Sigmoid colon (tissue), 6 donors: ENCODE measurements at regions not wholly inside any gene's neighbourhood (a gene's known extent, or its start where the extent isn't known, plus 50 kb on each side); places are given as distances from the start of the nearest gene placed in this dataset.
A peak's percentile ranks its signal among the peaks of the same experiment; 100 is the strongest.

Source experiments
- DNase-seq: peaks from one replicate; pipeline ENCODE4 v3.0.0-alpha.2; 2019
- H3K27ac ChIP-seq, 4 donors: fragments of 200-600 bp; sonication (generic); one replicate each; pipeline ENCODE4 v1.5.1; 2016 to 2019; ENCODE audit warnings: mild to moderate bottlenecking in 1 of 4
- H3K27me3 ChIP-seq, 3 donors: fragments of 200-600 bp; sonication (generic); one replicate each; pipeline ENCODE4 v1.5.1; 2019; ENCODE audit warnings: mild to moderate bottlenecking in 1 of 3
- H3K36me3 ChIP-seq, 4 donors: fragments of 200-600 bp; sonication (generic); one replicate each; pipeline ENCODE4 v1.5.1; 2016 to 2019
- H3K4me1 ChIP-seq, 4 donors: fragments of 200-600 bp; sonication (generic); one replicate each; pipeline ENCODE4 v1.5.1; 2017 to 2019
- H3K4me3 ChIP-seq, 4 donors: fragments of 200-600 bp; sonication (generic); one replicate each; pipeline ENCODE4 v1.5.1; 2017 to 2019; ENCODE audit warnings: mild to moderate bottlenecking in 2 of 4, moderate library complexity in 1 of 4
- H3K9me3 ChIP-seq, 4 donors: fragments of 200-600 bp in 3 of 4; sonication (generic) in 3 of 4; one replicate each; pipeline versions ENCODE4 v1.5.1 to v1.6.1; 2013 to 2019
- EP300 ChIP-seq, 4 donors: sonication (generic); formaldehyde crosslinking; IDR thresholded peaks; one replicate each; pipeline ENCODE4 v1.6.1; 2017; ENCODE audit warnings: antibody characterized with exemption in 4 of 4
- POLR2A ChIP-seq, 2 donors: fragments of 450-650 bp; IDR thresholded peaks; one replicate each; pipeline ENCODE4 v1.6.1; 2016; ENCODE audit warnings: antibody characterized with exemption in 2 of 2, mild to moderate bottlenecking in 2 of 2, moderate library complexity in 2 of 2
- POLR2AphosphoS5 ChIP-seq, 4 donors: sonication (generic); formaldehyde crosslinking; IDR thresholded peaks; one replicate each; pipeline ENCODE4 v1.6.1; 2017; ENCODE audit warnings: antibody characterized with exemption in 4 of 4
- WGBS, 2 donors: extraction: QIAGEN DNeasy Blood & Tissue Kit; methylation state at CpG; one replicate each; pipeline ENCODE4 v1.1.7; 2013; 5-methylcytosine and 5-hydroxymethylcytosine counted together
- intact Hi-C: fragments of 100-400 bp; cut with DNase I; formaldehyde crosslinking; loops from one replicate; pipeline ENCODE4 v1.15.1; 2023
- TF ChIP-seq, protein P1 (sequence below), 4 experiments: fragments of 450-650 bp in 3 of 4; fragments of 200-600 bp in 1 of 4; IDR thresholded peaks; one replicate each; pipeline ENCODE4 v1.5.1; 2016 to 2019; ENCODE audit warnings: antibody characterized with exemption in 4 of 4, mild to moderate bottlenecking in 3 of 4, moderate library complexity in 2 of 4
- donor health status: healthy with polysubstance abuse.
- donor health status: healthy.

DNA sequence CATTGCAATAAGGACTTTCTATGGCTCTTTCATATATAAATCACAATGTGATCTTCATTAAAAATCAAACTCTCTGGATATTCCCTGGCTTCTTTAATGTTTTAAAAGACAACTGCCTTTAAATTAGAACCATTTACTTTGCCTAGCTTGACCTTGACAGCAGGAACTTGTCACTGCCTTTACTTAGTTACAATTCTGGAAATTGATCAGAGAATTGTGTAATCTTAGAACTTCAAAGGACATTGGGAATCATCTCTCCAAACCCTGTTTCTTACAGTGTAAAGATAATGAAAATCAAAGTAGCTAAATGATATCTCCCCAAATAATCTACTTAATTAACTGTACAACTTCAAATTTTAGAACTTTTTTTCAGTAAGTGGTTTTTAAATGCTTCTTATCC is 517.6 kb upstream of the CCDC179 start:
- no peaks in the 10 kb centered on the region for H3K27me3 ChIP-seq
- DNase-seq: no peak
- intact Hi-C loops: no loop called here
- no peak for TF ChIP-seq POLR2AphosphoS5 (IDR thresholded peaks at IDR 0.05)
- TF ChIP-seq, protein P1, sequence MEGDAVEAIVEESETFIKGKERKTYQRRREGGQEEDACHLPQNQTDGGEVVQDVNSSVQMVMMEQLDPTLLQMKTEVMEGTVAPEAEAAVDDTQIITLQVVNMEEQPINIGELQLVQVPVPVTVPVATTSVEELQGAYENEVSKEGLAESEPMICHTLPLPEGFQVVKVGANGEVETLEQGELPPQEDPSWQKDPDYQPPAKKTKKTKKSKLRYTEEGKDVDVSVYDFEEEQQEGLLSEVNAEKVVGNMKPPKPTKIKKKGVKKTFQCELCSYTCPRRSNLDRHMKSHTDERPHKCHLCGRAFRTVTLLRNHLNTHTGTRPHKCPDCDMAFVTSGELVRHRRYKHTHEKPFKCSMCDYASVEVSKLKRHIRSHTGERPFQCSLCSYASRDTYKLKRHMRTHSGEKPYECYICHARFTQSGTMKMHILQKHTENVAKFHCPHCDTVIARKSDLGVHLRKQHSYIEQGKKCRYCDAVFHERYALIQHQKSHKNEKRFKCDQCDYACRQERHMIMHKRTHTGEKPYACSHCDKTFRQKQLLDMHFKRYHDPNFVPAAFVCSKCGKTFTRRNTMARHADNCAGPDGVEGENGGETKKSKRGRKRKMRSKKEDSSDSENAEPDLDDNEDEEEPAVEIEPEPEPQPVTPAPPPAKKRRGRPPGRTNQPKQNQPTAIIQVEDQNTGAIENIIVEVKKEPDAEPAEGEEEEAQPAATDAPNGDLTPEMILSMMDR (IDR thresholded peaks at IDR 0.05): no peak
- TF ChIP-seq EP300 (IDR thresholded peaks at IDR 0.05): no peak
- no peak for TF ChIP-seq POLR2A (IDR thresholded peaks at IDR 0.05)
- H3K4me3 ChIP-seq: no peak overlapping the region
- H3K4me1 ChIP-seq: no peaks in the 10 kb centered on the region
- no peaks in the 10 kb centered on the region for H3K36me3 ChIP-seq
- H3K27ac ChIP-seq: no peak overlapping the region
- no peaks in the 10 kb centered on the region for H3K9me3 ChIP-seq

DNA sequence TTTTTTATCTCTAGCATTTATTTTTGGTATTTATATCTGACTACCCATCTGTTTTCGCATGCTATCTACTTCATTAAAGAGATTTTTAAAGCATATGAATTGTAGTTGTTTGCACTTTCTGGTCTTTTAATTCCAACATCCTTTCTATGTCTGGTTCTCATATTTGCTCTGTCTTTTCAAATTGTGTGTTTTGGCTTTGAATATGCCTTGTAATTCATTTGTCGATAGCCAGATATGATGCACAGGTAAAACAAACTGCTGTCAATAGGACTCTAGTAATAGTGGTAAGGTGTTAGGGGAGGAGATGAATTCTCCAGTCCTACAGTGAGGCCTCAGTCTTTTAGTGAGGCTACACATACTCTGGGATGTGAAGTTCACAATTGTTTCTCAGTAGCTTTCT is 530.8 kb upstream of the CCDC179 start:
- Histone ChIP-seq H3K36me3 (no peaks in the 10 kb centered on the region), H3K4me3 (no peak overlapping the region), H3K27me3 (no peaks in the 10 kb centered on the region), H3K27ac (no peak overlapping the region), H3K9me3 (peaks cover 0 to 3% (median 0%) of the 10 kb centered on the region in 4 donors), H3K4me1 (no peaks in the 10 kb centered on the region)
- intact Hi-C loops: no loop called here
- 45 to 81% methylated on average over 2 of the region's 2 CpGs for WGBS, 2 donors
- DNase-seq: no peak
- TF ChIP-seq, protein P1 (IDR thresholded peaks at IDR 0.05): no peak
- TF ChIP-seq POLR2A (IDR thresholded peaks at IDR 0.05) (no peak), POLR2AphosphoS5 (IDR thresholded peaks at IDR 0.05) (no peak), EP300 (IDR thresholded peaks at IDR 0.05) (no peak)

DNA sequence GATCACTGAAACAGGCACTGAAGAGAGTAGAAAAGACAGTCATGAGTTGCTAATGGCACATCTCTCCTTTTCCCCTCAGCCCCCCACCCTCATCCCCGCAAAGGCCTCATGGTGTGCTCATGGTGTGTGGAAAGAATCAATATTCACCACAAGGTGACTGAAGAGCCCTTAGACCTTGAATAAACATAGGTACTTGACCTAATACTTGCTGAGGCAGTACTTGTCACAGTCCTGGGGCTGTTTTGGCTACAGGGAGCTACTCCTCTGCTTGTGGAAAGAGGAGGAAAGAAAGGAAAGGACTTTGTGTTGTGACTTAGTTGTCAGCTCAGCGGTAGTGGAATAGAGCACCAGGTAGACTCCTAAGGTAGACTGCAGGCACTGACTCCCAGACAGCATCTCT is 537.8 kb upstream of the CCDC179 start:
- Histone ChIP-seq H3K4me1 (no peaks in the 10 kb centered on the region), H3K36me3 (no peaks in the 10 kb centered on the region), H3K27me3 (no peaks in the 10 kb centered on the region), H3K9me3 (no peaks in the 10 kb centered on the region), H3K4me3 (no peak overlapping the region), H3K27ac (no peak overlapping the region)
- TF ChIP-seq EP300 (IDR thresholded peaks at IDR 0.05) (no peak), POLR2A (IDR thresholded peaks at IDR 0.05) (no peak), POLR2AphosphoS5 (IDR thresholded peaks at IDR 0.05) (no peak)
- TF ChIP-seq, protein P1 (IDR thresholded peaks at IDR 0.05): no peak
- 90 to 94% methylated on average over 2 of the region's 2 CpGs for WGBS, 2 donors
- DNase-seq: no peak
- intact Hi-C loops: no loop called here

DNA sequence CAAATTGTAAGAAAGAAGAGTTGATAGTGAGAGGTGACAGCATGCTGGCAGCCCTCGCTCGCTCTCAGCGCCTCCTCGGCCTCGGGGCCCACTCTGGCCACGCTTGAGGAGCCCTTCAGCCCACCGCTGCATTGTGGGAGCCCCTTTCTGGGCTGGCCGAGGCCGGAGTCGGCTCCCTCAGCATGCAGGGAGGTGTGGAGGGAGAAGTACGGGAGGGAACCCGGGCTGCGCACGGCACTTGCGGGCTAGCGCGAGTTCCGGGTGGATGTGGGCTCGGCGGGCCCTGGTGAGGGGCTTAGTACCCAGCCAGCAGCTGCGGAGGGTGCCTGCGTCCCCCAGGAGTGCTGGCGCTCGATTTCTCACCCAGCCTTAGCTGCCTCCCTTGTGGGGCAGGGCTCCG is 539.7 kb upstream of the CCDC179 start:
- no peak overlapping the region for H3K27ac ChIP-seq
- no peak for TF ChIP-seq EP300 (IDR thresholded peaks at IDR 0.05)
- no peak for TF ChIP-seq POLR2A (IDR thresholded peaks at IDR 0.05)
- no peak for TF ChIP-seq POLR2AphosphoS5 (IDR thresholded peaks at IDR 0.05)
- TF ChIP-seq, protein P1 (IDR thresholded peaks at IDR 0.05): no peak
- intact Hi-C loops: no loop called here
- H3K4me1 ChIP-seq: no peaks in the 10 kb centered on the region
- no peak overlapping the region for H3K4me3 ChIP-seq
- no peaks in the 10 kb centered on the region for H3K9me3 ChIP-seq
- H3K36me3 ChIP-seq: no peaks in the 10 kb centered on the region
- no peaks in the 10 kb centered on the region for H3K27me3 ChIP-seq
- 91 to 93% methylated on average over 25 of the region's 25 CpGs for WGBS, 2 donors
- peak; percentile 40 for DNase-seq
